ENCODE measurements at regions not wholly inside any gene's neighbourhood (a gene's known extent, or its start where the extent isn't known, plus 50 kb on each side); places are given as distances from the start of the nearest gene placed in this dataset.

GRCh38 chr7:155377838-155378579, 79.9 kb upstream of the EN2 start:
- TF ChIP-seq POLR2AphosphoS5 (IDR thresholded peaks at IDR 0.05; ENCODE audit: low read depth, low read length), result no peak
- TF ChIP-seq SIN3A (IDR thresholded peaks at IDR 0.05; ENCODE audit: borderline replicate concordance, insufficient read depth, low read length), result no peak
- TF ChIP-seq, protein P1, sequence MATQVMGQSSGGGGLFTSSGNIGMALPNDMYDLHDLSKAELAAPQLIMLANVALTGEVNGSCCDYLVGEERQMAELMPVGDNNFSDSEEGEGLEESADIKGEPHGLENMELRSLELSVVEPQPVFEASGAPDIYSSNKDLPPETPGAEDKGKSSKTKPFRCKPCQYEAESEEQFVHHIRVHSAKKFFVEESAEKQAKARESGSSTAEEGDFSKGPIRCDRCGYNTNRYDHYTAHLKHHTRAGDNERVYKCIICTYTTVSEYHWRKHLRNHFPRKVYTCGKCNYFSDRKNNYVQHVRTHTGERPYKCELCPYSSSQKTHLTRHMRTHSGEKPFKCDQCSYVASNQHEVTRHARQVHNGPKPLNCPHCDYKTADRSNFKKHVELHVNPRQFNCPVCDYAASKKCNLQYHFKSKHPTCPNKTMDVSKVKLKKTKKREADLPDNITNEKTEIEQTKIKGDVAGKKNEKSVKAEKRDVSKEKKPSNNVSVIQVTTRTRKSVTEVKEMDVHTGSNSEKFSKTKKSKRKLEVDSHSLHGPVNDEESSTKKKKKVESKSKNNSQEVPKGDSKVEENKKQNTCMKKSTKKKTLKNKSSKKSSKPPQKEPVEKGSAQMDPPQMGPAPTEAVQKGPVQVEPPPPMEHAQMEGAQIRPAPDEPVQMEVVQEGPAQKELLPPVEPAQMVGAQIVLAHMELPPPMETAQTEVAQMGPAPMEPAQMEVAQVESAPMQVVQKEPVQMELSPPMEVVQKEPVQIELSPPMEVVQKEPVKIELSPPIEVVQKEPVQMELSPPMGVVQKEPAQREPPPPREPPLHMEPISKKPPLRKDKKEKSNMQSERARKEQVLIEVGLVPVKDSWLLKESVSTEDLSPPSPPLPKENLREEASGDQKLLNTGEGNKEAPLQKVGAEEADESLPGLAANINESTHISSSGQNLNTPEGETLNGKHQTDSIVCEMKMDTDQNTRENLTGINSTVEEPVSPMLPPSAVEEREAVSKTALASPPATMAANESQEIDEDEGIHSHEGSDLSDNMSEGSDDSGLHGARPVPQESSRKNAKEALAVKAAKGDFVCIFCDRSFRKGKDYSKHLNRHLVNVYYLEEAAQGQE (IDR thresholded peaks at IDR 0.05; ENCODE audit: insufficient read depth in 1 of 2, low read depth in 2 of 2, low read length in 2 of 2), result no peak
- no peak for TF ChIP-seq TAF1 (IDR thresholded peaks at IDR 0.05; ENCODE audit: borderline replicate concordance, insufficient read depth, low read length)
- TF ChIP-seq FOXP2 (optimal IDR thresholded peaks at IDR 0.05; ENCODE audit: borderline replicate concordance, extremely low read depth, extremely low read length, insufficient read depth), result no peak

DNA sequence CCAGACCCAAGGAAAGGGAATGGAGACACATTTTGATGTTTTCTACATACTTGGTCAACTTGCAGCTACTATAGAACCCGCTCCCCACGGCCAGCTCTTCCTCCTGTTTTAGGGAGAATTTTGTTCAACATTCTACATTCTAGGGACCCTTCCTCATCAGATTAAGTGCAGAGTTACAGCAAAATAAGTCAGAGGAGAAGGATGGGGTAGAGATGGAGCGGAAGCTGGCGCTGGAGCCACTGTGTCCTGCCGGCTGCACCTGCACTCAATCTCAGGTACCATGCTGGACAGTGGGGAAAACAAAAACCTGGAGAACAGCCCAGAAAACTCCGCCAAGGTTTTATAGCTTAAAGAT, 79.4 kb upstream of the EN2 start:
- no peak for TF ChIP-seq SIN3A (IDR thresholded peaks at IDR 0.05; ENCODE audit: borderline replicate concordance, insufficient read depth, low read length)

- TF ChIP-seq SIN3A (IDR thresholded peaks at IDR 0.05; ENCODE audit: borderline replicate concordance, insufficient read depth, low read length) (no peak), POLR2AphosphoS5 (IDR thresholded peaks at IDR 0.05; ENCODE audit: low read depth, low read length) (no peak), TAF1 (IDR thresholded peaks at IDR 0.05; ENCODE audit: borderline replicate concordance, insufficient read depth, low read length) (no peak), FOXP2 (optimal IDR thresholded peaks at IDR 0.05; ENCODE audit: borderline replicate concordance, extremely low read depth, extremely low read length, insufficient read depth) (no peak)
- TF ChIP-seq, protein P1 (IDR thresholded peaks at IDR 0.05; ENCODE audit: insufficient read depth in 1 of 2, low read depth in 2 of 2, low read length in 2 of 2), result no peak
Measured at GRCh38 chr7:155378959-155379871, 78.7 kb upstream of the EN2 start.

DNA sequence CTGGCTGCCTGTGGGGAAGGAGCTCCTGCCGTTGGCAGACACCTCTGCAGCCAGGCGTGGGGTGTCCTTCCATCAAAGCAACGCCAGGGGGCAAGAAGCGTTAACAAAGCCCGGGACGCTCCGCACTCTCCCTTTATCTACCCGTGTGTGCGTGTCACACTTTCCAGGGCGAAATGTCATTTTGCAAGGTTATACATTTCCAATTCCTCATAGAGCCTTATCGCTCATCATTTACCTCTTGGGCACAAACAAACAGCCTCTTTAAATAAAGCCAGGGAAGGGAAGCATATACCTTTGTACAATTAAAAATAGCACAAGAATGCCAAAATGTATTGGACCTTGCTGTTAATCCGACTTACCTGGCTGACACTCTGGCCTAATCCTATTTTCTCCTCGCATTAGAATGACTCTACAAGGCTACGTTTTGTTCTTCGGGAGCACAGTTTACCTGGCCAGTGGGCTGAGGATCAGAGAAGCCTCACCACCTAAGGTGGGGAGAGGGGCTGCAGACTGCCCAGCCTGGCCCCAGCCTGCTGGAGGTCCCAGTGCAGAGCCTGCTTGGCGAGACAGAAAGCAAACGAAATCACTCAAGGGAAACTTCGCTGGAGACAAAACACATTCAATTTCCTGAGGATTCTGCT, 77.6 kb upstream of the EN2 start:
- TF ChIP-seq TAF1 (IDR thresholded peaks at IDR 0.05; ENCODE audit: borderline replicate concordance, insufficient read depth, low read length), result no peak
- no peak for TF ChIP-seq FOXP2 (optimal IDR thresholded peaks at IDR 0.05; ENCODE audit: borderline replicate concordance, extremely low read depth, extremely low read length, insufficient read depth)
- TF ChIP-seq SIN3A (IDR thresholded peaks at IDR 0.05; ENCODE audit: borderline replicate concordance, insufficient read depth, low read length), result no peak
- TF ChIP-seq, protein P1 (IDR thresholded peaks at IDR 0.05; ENCODE audit: insufficient read depth in 1 of 2, low read depth in 2 of 2, low read length in 2 of 2), result no peak
- no peak for TF ChIP-seq POLR2AphosphoS5 (IDR thresholded peaks at IDR 0.05; ENCODE audit: low read depth, low read length)

DNA sequence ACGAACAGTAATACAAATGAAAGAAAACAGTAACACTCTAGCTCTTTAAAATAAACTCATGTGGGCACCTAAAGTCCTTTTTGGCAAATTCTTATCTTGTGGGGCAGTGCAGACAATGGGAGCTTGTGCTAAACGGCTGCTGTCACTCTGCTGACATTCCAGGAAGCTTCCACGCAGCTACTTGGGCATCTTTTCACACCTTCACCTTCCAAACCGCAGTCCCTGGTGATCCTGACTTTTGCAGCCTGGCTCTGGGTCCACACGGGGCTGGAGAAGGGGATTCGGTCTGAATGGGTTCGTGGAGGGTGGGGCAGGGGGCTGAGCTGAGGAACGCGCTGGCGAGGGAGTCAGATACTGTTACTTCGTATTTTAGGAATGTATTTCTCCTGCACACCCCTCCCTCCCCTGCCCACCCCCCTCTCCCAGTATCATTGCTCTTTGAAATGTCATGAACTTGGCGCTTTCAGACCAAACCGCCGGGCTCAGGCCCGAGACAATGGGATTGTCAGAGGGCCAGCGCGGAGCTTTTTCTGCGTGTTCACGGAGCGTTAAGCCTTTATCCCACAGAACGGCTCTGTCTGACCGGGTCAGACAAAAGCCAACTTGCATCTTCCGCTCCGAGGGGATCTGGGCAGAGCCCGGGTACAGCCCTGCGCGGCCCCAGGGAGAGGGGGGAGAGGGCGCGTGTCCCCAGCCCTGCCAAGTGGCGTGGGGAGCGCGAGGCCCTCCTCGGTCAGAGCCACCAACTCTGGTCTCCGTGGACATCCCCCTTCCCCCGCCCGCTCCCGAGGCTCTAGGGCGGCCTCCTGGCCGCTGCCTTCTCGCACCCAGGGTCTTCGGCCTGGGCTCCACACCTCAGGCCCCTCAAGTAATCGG, 76.7 kb upstream of the EN2 start:
- TF ChIP-seq TAF1 (IDR thresholded peaks at IDR 0.05; ENCODE audit: borderline replicate concordance, insufficient read depth, low read length) (no peak), SIN3A (IDR thresholded peaks at IDR 0.05; ENCODE audit: borderline replicate concordance, insufficient read depth, low read length) (no peak), POLR2AphosphoS5 (IDR thresholded peaks at IDR 0.05; ENCODE audit: low read depth, low read length) (no peak), FOXP2 (optimal IDR thresholded peaks at IDR 0.05; ENCODE audit: borderline replicate concordance, extremely low read depth, extremely low read length, insufficient read depth) (no peak)
- TF ChIP-seq, protein P1 (IDR thresholded peaks at IDR 0.05; ENCODE audit: insufficient read depth in 1 of 2, low read depth in 2 of 2, low read length in 2 of 2), result no peak
